RWPE1 (cell line): ENCODE measurements at regions not wholly inside any gene's neighbourhood (a gene's known extent, or its start where the extent isn't known, plus 50 kb on each side); places are given as distances from the start of the nearest gene placed in this dataset.

Experiments used
- CTCF ChIA-PET: fragments of 350-600 bp; sonication (Branson Sonifier 250); formaldehyde crosslinking; extraction: SDS; loops from one replicate; lab custom pipeline; 2021; lab: Yijun Ruan, JAX
- POLR2A ChIA-PET: fragments of 400-600 bp; formaldehyde crosslinking; extraction: SDS; loops from one replicate; lab custom pipeline; 2020; ENCODE audit warnings: antibody characterized with exemption; ENCODE audit not compliant: low non-redundant PET; lab: Yijun Ruan, JAX
- DNase-seq: peaks from one replicate; pipeline ENCODE4 v3.0.0; 2012; ENCODE audit warnings: low spot score
- H3K27ac ChIP-seq: fragments of 450-650 bp; 2 replicates; pipeline ENCODE4 v1.5.1; 2017
- TF ChIP-seq, protein P1 (sequence below): fragments of 450-650 bp; conservative IDR thresholded peaks from 2 replicates; pipeline ENCODE4 v1.5.1; 2017; ENCODE audit warnings: low read depth, mild to moderate bottlenecking

DNA sequence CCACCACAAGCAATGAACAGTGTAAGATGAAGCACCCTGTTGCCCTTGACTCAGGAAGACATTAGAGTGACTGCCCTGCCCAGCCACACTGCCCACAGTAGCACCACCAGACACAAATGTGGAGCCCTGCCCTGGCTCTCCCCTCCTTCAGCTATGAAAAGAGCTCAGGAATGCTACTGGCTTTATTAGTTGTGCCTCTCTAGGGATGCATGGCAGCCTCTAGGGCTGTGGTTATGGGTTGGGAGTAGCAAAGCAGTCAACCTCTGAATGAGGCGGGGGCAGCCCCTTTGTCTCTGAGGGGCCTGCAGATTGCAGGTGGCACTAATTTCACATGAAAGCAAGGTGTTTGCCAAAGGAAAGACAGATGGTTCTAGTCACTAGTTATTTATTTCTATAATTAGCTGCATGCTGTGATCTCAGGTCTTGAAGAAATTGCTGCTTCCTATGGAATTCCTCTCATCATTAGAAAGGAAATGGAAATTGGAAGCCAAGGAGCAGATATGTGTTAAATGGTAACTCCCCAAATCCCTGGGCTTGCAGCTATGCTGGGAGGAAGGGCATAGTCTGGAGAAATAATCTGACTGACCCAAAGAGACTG lies 259.4 kb downstream of the TLR4 start:
- TF ChIP-seq, protein P1, sequence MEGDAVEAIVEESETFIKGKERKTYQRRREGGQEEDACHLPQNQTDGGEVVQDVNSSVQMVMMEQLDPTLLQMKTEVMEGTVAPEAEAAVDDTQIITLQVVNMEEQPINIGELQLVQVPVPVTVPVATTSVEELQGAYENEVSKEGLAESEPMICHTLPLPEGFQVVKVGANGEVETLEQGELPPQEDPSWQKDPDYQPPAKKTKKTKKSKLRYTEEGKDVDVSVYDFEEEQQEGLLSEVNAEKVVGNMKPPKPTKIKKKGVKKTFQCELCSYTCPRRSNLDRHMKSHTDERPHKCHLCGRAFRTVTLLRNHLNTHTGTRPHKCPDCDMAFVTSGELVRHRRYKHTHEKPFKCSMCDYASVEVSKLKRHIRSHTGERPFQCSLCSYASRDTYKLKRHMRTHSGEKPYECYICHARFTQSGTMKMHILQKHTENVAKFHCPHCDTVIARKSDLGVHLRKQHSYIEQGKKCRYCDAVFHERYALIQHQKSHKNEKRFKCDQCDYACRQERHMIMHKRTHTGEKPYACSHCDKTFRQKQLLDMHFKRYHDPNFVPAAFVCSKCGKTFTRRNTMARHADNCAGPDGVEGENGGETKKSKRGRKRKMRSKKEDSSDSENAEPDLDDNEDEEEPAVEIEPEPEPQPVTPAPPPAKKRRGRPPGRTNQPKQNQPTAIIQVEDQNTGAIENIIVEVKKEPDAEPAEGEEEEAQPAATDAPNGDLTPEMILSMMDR = no peak
- ChIA-PET CTCF (no interaction called here), POLR2A (no interaction called here)
- H3K27ac ChIP-seq = no peak overlapping the region
- DNase-seq = no peak

DNA sequence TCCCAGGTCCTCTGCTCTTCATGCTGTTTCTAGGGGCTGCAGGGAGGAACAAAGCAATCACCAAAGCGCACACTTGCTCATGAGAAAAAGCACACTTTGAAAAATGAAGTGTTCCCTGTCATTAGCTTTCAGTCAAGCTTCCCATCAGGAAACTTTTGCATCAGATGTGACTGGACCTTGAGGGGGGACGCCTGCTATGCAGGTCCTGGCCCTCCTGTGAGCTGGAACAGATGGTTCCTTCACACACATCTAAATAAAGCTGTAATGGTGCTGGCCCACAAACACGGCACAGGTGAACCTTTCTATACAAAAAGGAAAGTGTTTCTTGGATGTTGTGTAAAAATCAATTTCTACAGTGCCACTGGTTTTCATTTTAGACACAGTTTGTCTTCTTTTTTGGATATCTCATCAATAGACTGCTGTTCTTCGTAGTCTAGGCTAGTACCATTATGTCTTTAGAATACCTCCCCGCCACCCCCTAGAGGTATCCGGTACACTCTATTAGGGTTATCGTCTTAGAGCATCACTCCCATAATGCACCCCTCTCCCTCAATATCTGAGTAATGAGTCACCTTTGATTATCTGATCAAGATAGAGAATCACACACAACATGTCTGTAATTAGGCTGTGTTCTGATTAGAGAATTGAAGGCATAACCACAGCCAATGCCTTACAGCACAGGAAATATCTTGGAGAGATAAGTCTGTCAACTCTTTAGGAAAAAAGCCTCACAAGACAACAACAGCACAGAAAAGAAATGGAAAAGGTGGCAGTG lies 266.3 kb downstream of the TLR4 start:
- H3K27ac ChIP-seq = no peak overlapping the region
- DNase-seq = no peak
- ChIA-PET CTCF (no interaction called here), POLR2A (no interaction called here)
- TF ChIP-seq, protein P1 = no peak

DNA sequence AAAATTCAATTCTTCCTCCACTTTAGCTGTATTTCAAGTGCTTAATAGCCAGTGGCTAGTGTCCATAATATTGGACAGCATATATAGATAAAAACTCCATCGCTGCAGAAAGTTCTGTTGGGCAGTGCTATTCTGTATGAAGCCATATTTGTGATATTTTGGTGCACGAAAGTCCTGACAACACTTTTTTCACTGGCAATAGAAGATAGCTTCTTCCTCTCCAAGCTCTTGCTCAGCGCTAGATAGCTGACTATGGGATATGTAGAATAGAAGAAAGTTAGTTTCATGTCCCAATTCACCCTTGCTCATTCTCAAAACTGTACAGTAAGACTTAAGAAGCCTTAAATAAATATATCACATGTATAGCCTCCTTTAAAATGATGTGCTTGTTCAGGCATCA lies 269.9 kb downstream of the TLR4 start:
- POLR2A ChIA-PET = no interaction called here
- TF ChIP-seq, protein P1 = no peak
- no peak overlapping the region for H3K27ac ChIP-seq
- no peak for DNase-seq
- CTCF ChIA-PET = interaction anchor here (0.5 kb wide), 1 partner anchor 52 kb away, joined by 3 read pairs; no protein-coding TSS in a partner anchor

DNA sequence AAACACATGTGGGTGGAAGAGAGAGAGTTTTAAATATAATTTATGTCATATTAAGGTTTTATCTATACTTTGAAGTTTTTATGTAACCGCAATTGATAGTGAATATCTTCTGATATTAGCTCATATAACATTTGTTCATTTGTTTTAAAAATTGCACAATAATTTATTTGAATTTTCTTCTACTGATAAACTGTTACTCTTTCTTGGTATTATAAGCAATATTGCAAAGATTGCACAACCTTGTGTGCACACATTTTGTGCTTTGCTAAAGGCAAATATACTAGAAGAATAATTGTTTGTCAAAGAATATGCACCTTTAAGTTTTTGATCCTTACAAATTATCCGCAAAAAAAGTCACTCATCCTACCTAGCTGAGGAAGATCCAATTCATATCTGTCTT lies 275.7 kb downstream of the TLR4 start:
- ChIA-PET CTCF (interaction anchor here (0.7 kb wide), 1 partner anchor 1151 kb away, joined by 3 read pairs; no protein-coding TSS in a partner anchor), POLR2A (no interaction called here)
- no peak overlapping the region for H3K27ac ChIP-seq
- TF ChIP-seq, protein P1 = no peak
- no peak for DNase-seq

DNA sequence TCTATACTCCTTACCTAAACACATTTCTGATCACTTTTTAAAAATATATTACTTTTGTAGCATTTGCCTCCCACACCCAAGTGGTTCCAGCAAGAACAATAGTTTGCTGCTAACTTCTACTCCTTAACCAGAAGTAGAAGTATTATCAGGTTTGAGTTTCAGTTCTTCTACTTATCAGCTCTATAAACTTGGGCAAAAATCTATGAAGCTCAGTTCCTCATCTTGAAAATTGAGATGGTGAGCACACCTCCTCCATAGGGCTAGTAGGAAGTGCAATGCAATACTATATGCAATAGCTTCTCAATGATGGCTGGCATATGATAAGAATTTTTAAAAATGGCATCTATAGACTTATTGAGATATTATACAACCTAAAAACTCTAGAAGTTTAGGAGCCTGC lies 283.7 kb downstream of the TLR4 start:
- CTCF ChIA-PET = interaction anchor here (0.7 kb wide), 1 partner anchor 121 kb away, joined by 3 read pairs; no protein-coding TSS in a partner anchor
- no peak overlapping the region for H3K27ac ChIP-seq
- no peak for DNase-seq
- TF ChIP-seq, protein P1 = no peak
- POLR2A ChIA-PET = no interaction called here

DNA sequence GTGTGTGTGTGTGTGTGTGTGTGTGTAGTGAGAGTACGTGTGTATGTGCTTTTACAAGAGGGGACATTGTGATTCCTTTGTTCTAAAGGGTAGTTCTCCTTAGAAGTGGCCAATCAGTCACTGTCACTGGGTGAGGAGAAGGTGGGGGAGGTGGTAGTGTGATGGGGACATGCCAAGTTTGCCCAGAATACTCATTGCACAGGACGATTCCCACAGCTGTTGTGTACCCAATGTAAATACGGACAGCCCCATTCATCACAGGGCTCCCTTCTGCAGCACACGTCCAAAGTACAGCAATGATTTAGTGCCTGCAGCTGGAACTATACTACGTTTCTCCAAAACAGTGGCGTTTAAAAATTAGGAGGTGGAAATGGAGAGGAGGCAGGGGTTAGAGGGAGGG lies 287.8 kb downstream of the TLR4 start:
- no peak overlapping the region for H3K27ac ChIP-seq
- ChIA-PET CTCF (no interaction called here), POLR2A (no interaction called here)
- DNase-seq = no peak
- TF ChIP-seq, protein P1 = no peak
